ENCODE measurements at regions not wholly inside any gene's neighbourhood (a gene's known extent, or its start where the extent isn't known, plus 50 kb on each side); places are given as distances from the start of the nearest gene placed in this dataset.

GRCh38 chr1:189658381-189658780, 819.3 kb downstream of the BRINP3 start:
- no peaks in the 10 kb centered on the region for H3K36me3 ChIP-seq (ENCODE audit: control insufficient read depth in 3 of 3, insufficient read depth in 3 of 3, low read length in 3 of 3)
- H3K4me3 ChIP-seq (ENCODE audit: low read length in 3 of 3): no peak overlapping the region
- no peaks in the 10 kb centered on the region for H3K27me3 ChIP-seq (ENCODE audit: control insufficient read depth in 3 of 3, insufficient read depth in 3 of 3, low read length in 3 of 3)
- H3K4me1 ChIP-seq (ENCODE audit: control insufficient read depth in 3 of 3, insufficient read depth in 3 of 3, low read length in 3 of 3): no peaks in the 10 kb centered on the region
- H3K9me3 ChIP-seq (ENCODE audit: control insufficient read depth in 3 of 3, low read length in 3 of 3): no peaks in the 10 kb centered on the region
- no peak overlapping the region for H3K9ac ChIP-seq (ENCODE audit: low read depth in 1 of 3, low read length in 3 of 3)
- no peak overlapping the region for H3K27ac ChIP-seq (ENCODE audit: low read depth, low read length)

DNA sequence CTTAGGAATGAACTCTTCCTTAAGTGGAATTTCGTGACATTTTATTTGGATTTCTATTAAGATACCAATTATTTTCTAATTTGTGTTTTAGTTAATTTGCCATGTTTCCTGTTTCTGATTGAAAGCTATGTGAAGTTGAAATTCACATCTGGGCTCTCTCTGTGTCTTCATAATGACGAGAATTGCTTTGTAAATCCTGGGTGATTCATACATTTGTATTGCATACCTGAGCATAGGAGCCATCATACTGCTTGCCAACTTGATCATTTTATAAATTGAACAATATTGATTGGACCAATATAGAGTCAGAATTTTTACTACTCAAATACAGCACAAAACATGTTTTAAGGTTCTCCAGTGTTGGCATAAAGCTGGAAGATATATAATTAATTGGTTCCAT, 817.9 kb downstream of the BRINP3 start:
- H3K9ac ChIP-seq (ENCODE audit: low read depth in 1 of 3, low read length in 3 of 3): no peak overlapping the region
- no peak overlapping the region for H3K27ac ChIP-seq (ENCODE audit: low read depth, low read length)
- H3K9me3 ChIP-seq (ENCODE audit: control insufficient read depth in 3 of 3, low read length in 3 of 3): no peaks in the 10 kb centered on the region
- H3K27me3 ChIP-seq (ENCODE audit: control insufficient read depth in 3 of 3, insufficient read depth in 3 of 3, low read length in 3 of 3): no peaks in the 10 kb centered on the region
- H3K4me3 ChIP-seq (ENCODE audit: low read length in 3 of 3): no peak overlapping the region
- no peaks in the 10 kb centered on the region for H3K36me3 ChIP-seq (ENCODE audit: control insufficient read depth in 3 of 3, insufficient read depth in 3 of 3, low read length in 3 of 3)
- no peaks in the 10 kb centered on the region for H3K4me1 ChIP-seq (ENCODE audit: control insufficient read depth in 3 of 3, insufficient read depth in 3 of 3, low read length in 3 of 3)

DNA sequence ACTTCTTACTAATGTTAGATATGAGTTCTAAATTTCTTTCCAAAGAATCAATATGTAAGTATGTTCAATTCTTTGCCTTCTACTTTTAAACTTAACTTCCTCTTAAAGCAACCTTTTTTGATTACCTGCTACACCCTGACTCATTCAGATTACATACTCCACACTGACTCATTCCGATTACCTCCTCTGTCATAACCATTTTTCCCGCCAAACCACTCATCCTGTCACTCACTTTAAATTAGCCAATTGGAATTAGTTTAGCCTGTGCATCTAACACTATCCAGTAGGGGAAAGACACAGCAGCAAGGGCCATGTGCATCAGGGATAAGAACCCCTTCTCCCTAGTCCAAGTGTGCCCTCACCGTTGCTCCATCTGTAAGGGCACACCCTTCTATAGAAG, 815.5 kb downstream of the BRINP3 start:
- Histone ChIP-seq H3K4me3 (ENCODE audit: low read length in 3 of 3) (no peak overlapping the region), H3K27me3 (ENCODE audit: control insufficient read depth in 3 of 3, insufficient read depth in 3 of 3, low read length in 3 of 3) (no peaks in the 10 kb centered on the region), H3K4me1 (ENCODE audit: control insufficient read depth in 3 of 3, insufficient read depth in 3 of 3, low read length in 3 of 3) (no peaks in the 10 kb centered on the region), H3K36me3 (ENCODE audit: control insufficient read depth in 3 of 3, insufficient read depth in 3 of 3, low read length in 3 of 3) (no peaks in the 10 kb centered on the region), H3K27ac (ENCODE audit: low read depth, low read length) (no peak overlapping the region), H3K9ac (ENCODE audit: low read depth in 1 of 3, low read length in 3 of 3) (no peak overlapping the region), H3K9me3 (ENCODE audit: control insufficient read depth in 3 of 3, low read length in 3 of 3) (no peaks in the 10 kb centered on the region)

- H3K36me3 ChIP-seq (ENCODE audit: control insufficient read depth in 3 of 3, insufficient read depth in 3 of 3, low read length in 3 of 3): no peaks in the 10 kb centered on the region
- no peak overlapping the region for H3K4me3 ChIP-seq (ENCODE audit: low read length in 3 of 3)
- H3K9me3 ChIP-seq (ENCODE audit: control insufficient read depth in 3 of 3, low read length in 3 of 3): no peaks in the 10 kb centered on the region
- no peaks in the 10 kb centered on the region for H3K27me3 ChIP-seq (ENCODE audit: control insufficient read depth in 3 of 3, insufficient read depth in 3 of 3, low read length in 3 of 3)
- H3K9ac ChIP-seq (ENCODE audit: low read depth in 1 of 3, low read length in 3 of 3): no peak overlapping the region
- no peak overlapping the region for H3K27ac ChIP-seq (ENCODE audit: low read depth, low read length)
- no peaks in the 10 kb centered on the region for H3K4me1 ChIP-seq (ENCODE audit: control insufficient read depth in 3 of 3, insufficient read depth in 3 of 3, low read length in 3 of 3)
Observed at GRCh38 chr1:189669846-189670245, 807.8 kb downstream of the BRINP3 start.

GRCh38 chr1:189673217-189673616, 804.4 kb downstream of the BRINP3 start:
- H3K27ac ChIP-seq (ENCODE audit: low read depth, low read length): no peak overlapping the region
- H3K27me3 ChIP-seq (ENCODE audit: control insufficient read depth in 3 of 3, insufficient read depth in 3 of 3, low read length in 3 of 3): no peaks in the 10 kb centered on the region
- no peaks in the 10 kb centered on the region for H3K36me3 ChIP-seq (ENCODE audit: control insufficient read depth in 3 of 3, insufficient read depth in 3 of 3, low read length in 3 of 3)
- H3K9me3 ChIP-seq (ENCODE audit: control insufficient read depth in 3 of 3, low read length in 3 of 3): no peaks in the 10 kb centered on the region
- H3K9ac ChIP-seq (ENCODE audit: low read depth in 1 of 3, low read length in 3 of 3): no peak overlapping the region
- H3K4me3 ChIP-seq (ENCODE audit: low read length in 3 of 3): no peak overlapping the region
- no peaks in the 10 kb centered on the region for H3K4me1 ChIP-seq (ENCODE audit: control insufficient read depth in 3 of 3, insufficient read depth in 3 of 3, low read length in 3 of 3)

GRCh38 chr1:189675712-189676244, 801.9 kb downstream of the BRINP3 start:
- no peaks in the 10 kb centered on the region for H3K9me3 ChIP-seq (ENCODE audit: control insufficient read depth in 3 of 3, low read length in 3 of 3)
- H3K27ac ChIP-seq (ENCODE audit: low read depth, low read length): no peak overlapping the region
- no peaks in the 10 kb centered on the region for H3K27me3 ChIP-seq (ENCODE audit: control insufficient read depth in 3 of 3, insufficient read depth in 3 of 3, low read length in 3 of 3)
- H3K4me3 ChIP-seq (ENCODE audit: low read length in 3 of 3): no peak overlapping the region
- no peak overlapping the region for H3K9ac ChIP-seq (ENCODE audit: low read depth in 1 of 3, low read length in 3 of 3)
- H3K4me1 ChIP-seq (ENCODE audit: control insufficient read depth in 3 of 3, insufficient read depth in 3 of 3, low read length in 3 of 3): no peaks in the 10 kb centered on the region
- no peaks in the 10 kb centered on the region for H3K36me3 ChIP-seq (ENCODE audit: control insufficient read depth in 3 of 3, insufficient read depth in 3 of 3, low read length in 3 of 3)

DNA sequence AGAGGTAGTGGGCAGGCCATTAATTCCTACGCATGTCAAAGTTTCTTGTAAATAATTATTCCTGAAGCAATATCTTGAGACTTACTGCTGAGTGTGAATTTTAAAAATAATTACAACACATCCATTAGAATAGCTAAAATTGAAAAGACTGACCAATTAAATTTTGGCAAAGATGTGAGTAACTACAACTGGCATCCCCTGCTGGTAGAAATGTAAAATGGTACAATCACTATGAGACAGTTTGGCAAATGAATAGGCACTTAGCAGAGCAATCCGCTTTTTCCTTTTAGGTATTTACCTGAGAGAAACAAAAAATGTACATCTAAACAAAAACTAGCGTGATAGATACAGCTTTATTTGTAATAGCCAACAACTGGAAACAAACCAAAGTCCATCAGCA, 798.9 kb downstream of the BRINP3 start:
- no peaks in the 10 kb centered on the region for H3K9me3 ChIP-seq (ENCODE audit: control insufficient read depth in 3 of 3, low read length in 3 of 3)
- H3K36me3 ChIP-seq (ENCODE audit: control insufficient read depth in 3 of 3, insufficient read depth in 3 of 3, low read length in 3 of 3): no peaks in the 10 kb centered on the region
- H3K9ac ChIP-seq (ENCODE audit: low read depth in 1 of 3, low read length in 3 of 3): no peak overlapping the region
- H3K4me3 ChIP-seq (ENCODE audit: low read length in 3 of 3): no peak overlapping the region
- no peak overlapping the region for H3K27ac ChIP-seq (ENCODE audit: low read depth, low read length)
- no peaks in the 10 kb centered on the region for H3K27me3 ChIP-seq (ENCODE audit: control insufficient read depth in 3 of 3, insufficient read depth in 3 of 3, low read length in 3 of 3)
- no peaks in the 10 kb centered on the region for H3K4me1 ChIP-seq (ENCODE audit: control insufficient read depth in 3 of 3, insufficient read depth in 3 of 3, low read length in 3 of 3)

DNA sequence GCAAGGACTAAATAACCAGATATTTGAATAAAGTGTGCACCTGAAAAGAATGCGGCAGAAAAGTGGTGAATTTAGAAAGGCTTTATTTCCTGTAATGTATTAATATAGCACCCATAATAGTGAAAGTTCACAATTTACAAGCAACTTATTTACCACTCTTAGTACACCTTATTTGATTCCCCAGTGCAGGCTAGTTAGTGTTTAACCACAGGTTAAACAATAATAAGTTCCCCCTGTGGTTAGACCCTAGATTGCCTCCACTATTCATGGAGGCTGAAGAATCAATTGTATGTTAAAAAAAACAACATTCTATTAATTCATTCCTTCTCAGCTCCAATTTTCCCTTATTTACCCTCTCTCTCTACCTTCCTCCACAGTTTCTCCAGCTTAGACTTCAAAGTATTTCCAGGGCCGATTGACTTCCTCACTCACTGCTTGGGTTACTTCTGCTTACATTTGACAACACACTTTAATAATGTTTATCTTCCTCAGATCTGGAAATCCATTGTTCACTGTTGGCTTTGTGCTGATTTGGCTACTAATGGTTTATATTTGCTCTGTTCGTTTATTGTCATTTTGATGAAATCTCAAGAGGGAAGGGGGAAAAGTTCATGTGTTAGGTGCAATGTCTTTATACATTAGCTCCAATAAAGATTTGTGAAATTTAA, 796.3 kb downstream of the BRINP3 start:
- H3K4me3 ChIP-seq (ENCODE audit: low read length in 3 of 3): no peak overlapping the region
- H3K27ac ChIP-seq (ENCODE audit: low read depth, low read length): no peak overlapping the region
- H3K27me3 ChIP-seq (ENCODE audit: control insufficient read depth in 3 of 3, insufficient read depth in 3 of 3, low read length in 3 of 3): no peaks in the 10 kb centered on the region
- no peaks in the 10 kb centered on the region for H3K36me3 ChIP-seq (ENCODE audit: control insufficient read depth in 3 of 3, insufficient read depth in 3 of 3, low read length in 3 of 3)
- no peaks in the 10 kb centered on the region for H3K9me3 ChIP-seq (ENCODE audit: control insufficient read depth in 3 of 3, low read length in 3 of 3)
- H3K9ac ChIP-seq (ENCODE audit: low read depth in 1 of 3, low read length in 3 of 3): no peak overlapping the region
- no peaks in the 10 kb centered on the region for H3K4me1 ChIP-seq (ENCODE audit: control insufficient read depth in 3 of 3, insufficient read depth in 3 of 3, low read length in 3 of 3)

DNA sequence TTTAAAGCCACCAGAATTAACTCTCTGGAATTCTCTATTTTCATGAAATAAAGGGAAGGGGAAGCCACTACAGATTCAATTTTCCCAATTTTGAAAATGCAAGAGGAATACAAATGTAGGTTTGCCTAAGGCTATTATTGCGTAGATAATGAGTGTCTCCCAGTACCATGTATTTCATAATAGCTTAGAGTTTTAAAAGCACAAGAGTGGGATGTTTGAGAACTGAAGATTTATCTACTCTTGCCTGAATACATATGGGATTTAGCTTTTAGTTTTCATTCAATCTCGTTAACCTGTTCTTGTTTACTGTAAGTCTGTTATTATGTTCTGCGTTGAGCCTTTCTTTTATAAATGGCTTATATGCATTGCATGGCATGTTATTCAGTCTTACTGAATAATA, 795.1 kb downstream of the BRINP3 start:
- H3K4me1 ChIP-seq (ENCODE audit: control insufficient read depth in 3 of 3, insufficient read depth in 3 of 3, low read length in 3 of 3): no peaks in the 10 kb centered on the region
- no peaks in the 10 kb centered on the region for H3K36me3 ChIP-seq (ENCODE audit: control insufficient read depth in 3 of 3, insufficient read depth in 3 of 3, low read length in 3 of 3)
- no peak overlapping the region for H3K4me3 ChIP-seq (ENCODE audit: low read length in 3 of 3)
- H3K9ac ChIP-seq (ENCODE audit: low read depth in 1 of 3, low read length in 3 of 3): no peak overlapping the region
- no peak overlapping the region for H3K27ac ChIP-seq (ENCODE audit: low read depth, low read length)
- no peaks in the 10 kb centered on the region for H3K27me3 ChIP-seq (ENCODE audit: control insufficient read depth in 3 of 3, insufficient read depth in 3 of 3, low read length in 3 of 3)
- H3K9me3 ChIP-seq (ENCODE audit: control insufficient read depth in 3 of 3, low read length in 3 of 3): no peaks in the 10 kb centered on the region

DNA sequence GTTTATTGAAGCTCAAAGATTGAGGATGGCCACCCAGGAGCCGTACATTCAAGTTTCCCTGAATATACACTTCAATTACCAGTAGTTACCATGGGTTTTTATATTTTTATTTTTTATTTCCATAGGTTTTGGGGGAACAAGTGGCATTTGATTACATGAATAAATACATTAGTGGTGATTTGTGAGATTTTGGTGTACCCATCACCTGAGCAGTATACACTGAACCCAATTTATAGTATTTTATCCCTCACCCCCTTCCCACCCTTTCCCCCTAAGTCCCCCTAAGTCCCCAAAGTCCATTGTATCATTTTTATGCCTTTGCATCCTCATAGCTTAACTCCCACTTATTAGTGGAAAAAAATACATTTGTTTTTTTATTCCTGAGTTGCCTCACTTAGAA, 791.4 kb downstream of the BRINP3 start:
- H3K4me3 ChIP-seq (ENCODE audit: low read length in 3 of 3): no peak overlapping the region
- H3K27ac ChIP-seq (ENCODE audit: low read depth, low read length): no peak overlapping the region
- H3K9me3 ChIP-seq (ENCODE audit: control insufficient read depth in 3 of 3, low read length in 3 of 3): no peaks in the 10 kb centered on the region
- no peaks in the 10 kb centered on the region for H3K36me3 ChIP-seq (ENCODE audit: control insufficient read depth in 3 of 3, insufficient read depth in 3 of 3, low read length in 3 of 3)
- no peaks in the 10 kb centered on the region for H3K4me1 ChIP-seq (ENCODE audit: control insufficient read depth in 3 of 3, insufficient read depth in 3 of 3, low read length in 3 of 3)
- no peak overlapping the region for H3K9ac ChIP-seq (ENCODE audit: low read depth in 1 of 3, low read length in 3 of 3)
- no peaks in the 10 kb centered on the region for H3K27me3 ChIP-seq (ENCODE audit: control insufficient read depth in 3 of 3, insufficient read depth in 3 of 3, low read length in 3 of 3)

All from skeletal muscle tissue (tissue), 3 donors.